GM18951 (cell line): ENCODE measurements at regions not wholly inside any gene's neighbourhood (a gene's known extent, or its start where the extent isn't known, plus 50 kb on each side); places are given as distances from the start of the nearest gene placed in this dataset.

Experiments
- POLR2A ChIP-seq: IDR thresholded peaks from 4 replicates; pipeline ENCODE4 v1.6.1; 2011; ENCODE audit warnings: mild to moderate bottlenecking; ENCODE audit not compliant: insufficient read length, insufficient read depth; ENCODE audit errors: extremely low read depth
- in situ Hi-C: fragments of 300-500 bp; cut with MboI; formaldehyde crosslinking; loops from one replicate; pipeline ENCODE4 v1.12.0; 2022; ENCODE audit warnings: low sequenced_read_pairs, mixed read lengths, inconsistent platforms; ENCODE audit not compliant: unreplicated experiment

- in situ Hi-C loops = no loop called here
- TF ChIP-seq POLR2A = no peak
These were observed 189.6 kb upstream of the SEMA6A start for GRCh38 chr5:116763987-116764866.

GRCh38 chr5:116759860-116760640, 185.4 kb upstream of the SEMA6A start:
- in situ Hi-C loops = no loop called here
- no peak for TF ChIP-seq POLR2A

GRCh38 chr5:116757326-116757725, 182.7 kb upstream of the SEMA6A start:
- TF ChIP-seq POLR2A = no peak
- in situ Hi-C loops = no loop called here

GRCh38 chr5:116756531-116756930, 181.9 kb upstream of the SEMA6A start:
- no peak for TF ChIP-seq POLR2A
- in situ Hi-C loops = no loop called here

- no peak for TF ChIP-seq POLR2A
- in situ Hi-C loops = no loop called here
These were observed 179.9 kb upstream of the SEMA6A start for GRCh38 chr5:116754556-116754955.

- TF ChIP-seq POLR2A = no peak
These were observed 177.1 kb upstream of the SEMA6A start for GRCh38 chr5:116751684-116752083.

GRCh38 chr5:116750631-116751580, 176.3 kb upstream of the SEMA6A start:
- in situ Hi-C loops = no loop called here
- TF ChIP-seq POLR2A = no peak

More at GRCh38 chr5:116751684-116752083, 177.1 kb upstream of the SEMA6A start:
- in situ Hi-C loops = no loop called here

- in situ Hi-C loops = no loop called here
- TF ChIP-seq POLR2A = no peak
These were observed 173.3 kb upstream of the SEMA6A start for GRCh38 chr5:116747881-116748280.

GRCh38 chr5:116746668-116747067, 172.0 kb upstream of the SEMA6A start:
- in situ Hi-C loops = no loop called here
- no peak for TF ChIP-seq POLR2A

- TF ChIP-seq POLR2A = no peak
- in situ Hi-C loops = no loop called here
These were observed 166.1 kb upstream of the SEMA6A start for GRCh38 chr5:116740771-116741170.

GRCh38 chr5:116739571-116739970, 164.9 kb upstream of the SEMA6A start:
- in situ Hi-C loops = no loop called here
- TF ChIP-seq POLR2A = no peak

GRCh38 chr5:116738615-116739261, 164.1 kb upstream of the SEMA6A start:
- no peak for TF ChIP-seq POLR2A
- in situ Hi-C loops = no loop called here

GRCh38 chr5:116738239-116738614, 163.6 kb upstream of the SEMA6A start:
- no peak for TF ChIP-seq POLR2A
- in situ Hi-C loops = no loop called here

- no peak for TF ChIP-seq POLR2A
- in situ Hi-C loops = no loop called here
These were observed 162.0 kb upstream of the SEMA6A start for GRCh38 chr5:116736671-116737070.
